GM18498 (cell line): ENCODE measurements at regions not wholly inside any gene's neighbourhood (a gene's known extent, or its start where the extent isn't known, plus 50 kb on each side); places are given as distances from the start of the nearest gene placed in this dataset.
"Not testable (repeated sequence)": the region's sequence is repeated elsewhere in the genome, so short reads cannot be mapped to it uniquely, and the experiment has no call there.

ENCODE experiments used
- ATAC-seq: cut with Tn5 transposase; IDR thresholded peaks from one replicate; pipeline ENCODE4 v1.9.1; 2021; ENCODE audit warnings: mild to moderate bottlenecking, moderate library complexity; ENCODE audit not compliant: unreplicated experiment

GRCh38 chr20:25852968-25853717 is 156.5 kb upstream of the ZNF337 start:
- ATAC-seq = peak; percentile 5

GRCh38 chr20:25850133-25850532 is 153.5 kb upstream of the ZNF337 start:
- not testable (repeated sequence) for ATAC-seq

- no peak for ATAC-seq
Measured at GRCh38 chr20:25848222-25848621, 151.6 kb upstream of the ZNF337 start.

- ATAC-seq = not testable (repeated sequence)
Measured at GRCh38 chr20:25844640-25845039, 148.0 kb upstream of the ZNF337 start.

- ATAC-seq = not testable (repeated sequence)
Measured at GRCh38 chr20:25813511-25813910, 116.9 kb upstream of the ZNF337 start.

GRCh38 chr20:25798174-25798993 is 101.7 kb upstream of the ZNF337 start:
- not testable (repeated sequence) for ATAC-seq

- ATAC-seq = not testable (repeated sequence)
Measured at GRCh38 chr20:25797062-25797461, 100.4 kb upstream of the ZNF337 start.

- not testable (repeated sequence) for ATAC-seq
Measured at GRCh38 chr20:25777241-25777640, 80.6 kb upstream of the ZNF337 start.

GRCh38 chr20:25774711-25775110 is 78.1 kb upstream of the ZNF337 start:
- ATAC-seq = not testable (repeated sequence)

- ATAC-seq = not testable (repeated sequence)
Measured at GRCh38 chr20:25774203-25774602, 77.5 kb upstream of the ZNF337 start.

- ATAC-seq = not testable (repeated sequence)
Measured at GRCh38 chr20:25772437-25772836, 75.8 kb upstream of the ZNF337 start.

GRCh38 chr20:25771818-25772217 is 75.2 kb upstream of the ZNF337 start:
- not testable (repeated sequence) for ATAC-seq

GRCh38 chr20:25761596-25761995 is 64.9 kb upstream of the ZNF337 start:
- no peak for ATAC-seq

GRCh38 chr20:25761046-25761445 is 64.4 kb upstream of the ZNF337 start:
- ATAC-seq = not testable (repeated sequence)

GRCh38 chr20:25750765-25751696 is 54.4 kb upstream of the ZNF337 start:
- peak; percentile 94 for ATAC-seq

- ATAC-seq = no peak
Measured at GRCh38 chr20:25750220-25750764, 53.6 kb upstream of the ZNF337 start.

GRCh38 chr20:25749649-25750048 is 53.0 kb upstream of the ZNF337 start:
- no peak for ATAC-seq
